MM.1S (cell line): ENCODE measurements at regions not wholly inside any gene's neighbourhood (a gene's known extent, or its start where the extent isn't known, plus 50 kb on each side); places are given as distances from the start of the nearest gene placed in this dataset.

Source experiments
- EZH2 ChIP-seq: fragments of 300-600 bp; sonication (generic); optimal IDR thresholded peaks from 2 replicates; pipeline ENCODE3; 2017; ENCODE audit warnings: low read depth, mild to moderate bottlenecking, antibody characterized with exemption, low read length, mixed read lengths
- EZH2phosphoT487 ChIP-seq: fragments of 300-600 bp; sonication (generic); IDR thresholded peaks from 2 replicates; pipeline ENCODE4 v1.6.1; 2018; ENCODE audit warnings: antibody characterized with exemption, low read length
- TF ChIP-seq, protein P1 (sequence below): fragments of 300-600 bp; sonication (generic); IDR thresholded peaks from 2 replicates; pipeline ENCODE4 v1.5.1; 2016; ENCODE audit warnings: antibody characterized with exemption, low read length, mixed read lengths

GRCh38 chr9:87395804-87396479, 101.7 kb upstream of the DAPK1 start:
- TF ChIP-seq, protein P1, sequence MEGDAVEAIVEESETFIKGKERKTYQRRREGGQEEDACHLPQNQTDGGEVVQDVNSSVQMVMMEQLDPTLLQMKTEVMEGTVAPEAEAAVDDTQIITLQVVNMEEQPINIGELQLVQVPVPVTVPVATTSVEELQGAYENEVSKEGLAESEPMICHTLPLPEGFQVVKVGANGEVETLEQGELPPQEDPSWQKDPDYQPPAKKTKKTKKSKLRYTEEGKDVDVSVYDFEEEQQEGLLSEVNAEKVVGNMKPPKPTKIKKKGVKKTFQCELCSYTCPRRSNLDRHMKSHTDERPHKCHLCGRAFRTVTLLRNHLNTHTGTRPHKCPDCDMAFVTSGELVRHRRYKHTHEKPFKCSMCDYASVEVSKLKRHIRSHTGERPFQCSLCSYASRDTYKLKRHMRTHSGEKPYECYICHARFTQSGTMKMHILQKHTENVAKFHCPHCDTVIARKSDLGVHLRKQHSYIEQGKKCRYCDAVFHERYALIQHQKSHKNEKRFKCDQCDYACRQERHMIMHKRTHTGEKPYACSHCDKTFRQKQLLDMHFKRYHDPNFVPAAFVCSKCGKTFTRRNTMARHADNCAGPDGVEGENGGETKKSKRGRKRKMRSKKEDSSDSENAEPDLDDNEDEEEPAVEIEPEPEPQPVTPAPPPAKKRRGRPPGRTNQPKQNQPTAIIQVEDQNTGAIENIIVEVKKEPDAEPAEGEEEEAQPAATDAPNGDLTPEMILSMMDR, result no peak
- TF ChIP-seq EZH2phosphoT487, result no peak
- no peak for TF ChIP-seq EZH2
